ENCODE measurements at regions not wholly inside any gene's neighbourhood (a gene's known extent, or its start where the extent isn't known, plus 50 kb on each side); places are given as distances from the start of the nearest gene placed in this dataset.

- no peak overlapping the region for H3K27ac Mint-ChIP-seq
- DNase-seq (ENCODE audit: low spot score): no peak
- no peak overlapping the region for H3K4me3 Mint-ChIP-seq (ENCODE audit: low read depth)
- peaks cover 25% of the 10 kb centered on the region for H3K4me1 Mint-ChIP-seq (ENCODE audit: low read depth)
- no peaks in the 10 kb centered on the region for H3K36me3 Mint-ChIP-seq (ENCODE audit: low read depth)
- H3K27me3 Mint-ChIP-seq (ENCODE audit: low read depth): peaks cover 33% of the 10 kb centered on the region
- H3K9me3 Mint-ChIP-seq: peaks cover 3% of the 10 kb centered on the region
- intact Hi-C loops (cut with micrococcal nuclease): no loop called here
These were observed 63.8 kb upstream of the IL1R1 start for GRCh38 chr2:102078773-102079172.

- intact Hi-C loops (cut with micrococcal nuclease): loop anchor here (1.0 to 5.0 kb wide), 2 partner anchors 57 to 357 kb away; no protein-coding TSS in a partner anchor
- Mint-ChIP-seq H3K4me1 (ENCODE audit: low read depth) (peaks cover 28% of the 10 kb centered on the region), H3K27ac (peak overlapping the region; percentile 51), H3K36me3 (ENCODE audit: low read depth) (no peaks in the 10 kb centered on the region), H3K9me3 (peaks cover 3% of the 10 kb centered on the region), H3K4me3 (ENCODE audit: low read depth) (no peak overlapping the region), H3K27me3 (ENCODE audit: low read depth) (peaks cover 25% of the 10 kb centered on the region)
- DNase-seq (ENCODE audit: low spot score): no peak
These were observed 61.9 kb upstream of the IL1R1 start for GRCh38 chr2:102080451-102081242.

- Mint-ChIP-seq H3K36me3 (ENCODE audit: low read depth) (no peaks in the 10 kb centered on the region), H3K4me3 (ENCODE audit: low read depth) (no peak overlapping the region), H3K4me1 (ENCODE audit: low read depth) (peaks cover 28% of the 10 kb centered on the region), H3K9me3 (peaks cover 3% of the 10 kb centered on the region), H3K27me3 (ENCODE audit: low read depth) (peaks cover 28% of the 10 kb centered on the region), H3K27ac (no peak overlapping the region)
- DNase-seq (ENCODE audit: low spot score): no peak
- intact Hi-C loops (cut with micrococcal nuclease): loop anchor here (5.0 kb wide), 1 partner anchor 56 kb away; no protein-coding TSS in a partner anchor
These were observed 61.4 kb upstream of the IL1R1 start for GRCh38 chr2:102081243-102081522.

GRCh38 chr2:102081606-102082005 lies 60.9 kb upstream of the IL1R1 start:
- H3K4me1 Mint-ChIP-seq (ENCODE audit: low read depth): peaks cover 28% of the 10 kb centered on the region
- H3K9me3 Mint-ChIP-seq: peaks cover 3% of the 10 kb centered on the region
- no peaks in the 10 kb centered on the region for H3K36me3 Mint-ChIP-seq (ENCODE audit: low read depth)
- DNase-seq (ENCODE audit: low spot score): no peak
- peaks cover 28% of the 10 kb centered on the region for H3K27me3 Mint-ChIP-seq (ENCODE audit: low read depth)
- H3K4me3 Mint-ChIP-seq (ENCODE audit: low read depth): no peak overlapping the region
- H3K27ac Mint-ChIP-seq: no peak overlapping the region
- intact Hi-C loops (cut with micrococcal nuclease): loop anchor here (2.0 to 5.0 kb wide), 5 partner anchors 53 to 285 kb away; no protein-coding TSS in a partner anchor

GRCh38 chr2:102082571-102083392 lies 59.8 kb upstream of the IL1R1 start:
- Mint-ChIP-seq H3K36me3 (ENCODE audit: low read depth) (no peaks in the 10 kb centered on the region), H3K27me3 (ENCODE audit: low read depth) (peaks cover 28% of the 10 kb centered on the region), H3K27ac (peak overlapping the region; percentile 74), H3K9me3 (peaks cover 3% of the 10 kb centered on the region), H3K4me1 (ENCODE audit: low read depth) (peaks cover 28% of the 10 kb centered on the region), H3K4me3 (ENCODE audit: low read depth) (peak overlapping the region; percentile 14)
- intact Hi-C loops (cut with micrococcal nuclease): loop anchor here (1.0 to 5.0 kb wide), 10 partner anchors 18 to 336 kb away; no protein-coding TSS in a partner anchor
- peak; percentile 26 for DNase-seq (ENCODE audit: low spot score)

GRCh38 chr2:102083393-102083703 lies 59.2 kb upstream of the IL1R1 start:
- intact Hi-C loops (cut with micrococcal nuclease): loop anchor here (1.0 to 5.0 kb wide), 10 partner anchors 17 to 335 kb away; no protein-coding TSS in a partner anchor
- Mint-ChIP-seq H3K4me1 (ENCODE audit: low read depth) (peaks cover 28% of the 10 kb centered on the region), H3K27me3 (ENCODE audit: low read depth) (peaks cover 29% of the 10 kb centered on the region), H3K36me3 (ENCODE audit: low read depth) (no peaks in the 10 kb centered on the region), H3K9me3 (peaks cover 3% of the 10 kb centered on the region), H3K27ac (peak overlapping the region; percentile 7), H3K4me3 (ENCODE audit: low read depth) (no peak overlapping the region)
- no peak for DNase-seq (ENCODE audit: low spot score)

GRCh38 chr2:102084651-102085050 lies 57.9 kb upstream of the IL1R1 start:
- H3K4me3 Mint-ChIP-seq (ENCODE audit: low read depth): no peak overlapping the region
- H3K27me3 Mint-ChIP-seq (ENCODE audit: low read depth): peaks cover 27% of the 10 kb centered on the region
- H3K27ac Mint-ChIP-seq: no peak overlapping the region
- no peak for DNase-seq (ENCODE audit: low spot score)
- H3K4me1 Mint-ChIP-seq (ENCODE audit: low read depth): peaks cover 28% of the 10 kb centered on the region
- intact Hi-C loops (cut with micrococcal nuclease): loop anchor here (5.0 kb wide), 1 partner anchor 53 kb away; no protein-coding TSS in a partner anchor
- peaks cover 10% of the 10 kb centered on the region for H3K9me3 Mint-ChIP-seq
- H3K36me3 Mint-ChIP-seq (ENCODE audit: low read depth): no peaks in the 10 kb centered on the region

- Mint-ChIP-seq H3K9me3 (peaks cover 13% of the 10 kb centered on the region), H3K36me3 (ENCODE audit: low read depth) (no peaks in the 10 kb centered on the region), H3K27me3 (ENCODE audit: low read depth) (peaks cover 28% of the 10 kb centered on the region), H3K27ac (no peak overlapping the region), H3K4me3 (ENCODE audit: low read depth) (no peak overlapping the region), H3K4me1 (ENCODE audit: low read depth) (peaks cover 26% of the 10 kb centered on the region)
- intact Hi-C loops (cut with micrococcal nuclease): no loop called here
- DNase-seq (ENCODE audit: low spot score): no peak
These were observed 57.3 kb upstream of the IL1R1 start for GRCh38 chr2:102085238-102085637.

GRCh38 chr2:102086150-102086872 lies 56.2 kb upstream of the IL1R1 start:
- Mint-ChIP-seq H3K4me1 (ENCODE audit: low read depth) (peaks cover 19% of the 10 kb centered on the region), H3K27me3 (ENCODE audit: low read depth) (peaks cover 32% of the 10 kb centered on the region)
- intact Hi-C loops (cut with micrococcal nuclease): no loop called here

GRCh38 chr2:102091121-102091520 lies 51.4 kb upstream of the IL1R1 start:
- H3K27me3 Mint-ChIP-seq (ENCODE audit: low read depth): peaks cover 44% of the 10 kb centered on the region
- H3K4me3 Mint-ChIP-seq (ENCODE audit: low read depth): no peak overlapping the region
- no peaks in the 10 kb centered on the region for H3K4me1 Mint-ChIP-seq (ENCODE audit: low read depth)
- H3K36me3 Mint-ChIP-seq (ENCODE audit: low read depth): no peaks in the 10 kb centered on the region
- intact Hi-C loops (cut with micrococcal nuclease): no loop called here
- no peak overlapping the region for H3K27ac Mint-ChIP-seq
- no peak for DNase-seq (ENCODE audit: low spot score)
- H3K9me3 Mint-ChIP-seq: peaks cover 25% of the 10 kb centered on the region

More at GRCh38 chr2:102086150-102086872, 56.2 kb upstream of the IL1R1 start:
- Mint-ChIP-seq H3K36me3 (ENCODE audit: low read depth) (no peaks in the 10 kb centered on the region), H3K9me3 (peaks cover 16% of the 10 kb centered on the region), H3K4me3 (ENCODE audit: low read depth) (no peak overlapping the region), H3K27ac (no peak overlapping the region)
- DNase-seq (ENCODE audit: low spot score): no peak

GRCh38 chr2:102091908-102092307 lies 50.6 kb upstream of the IL1R1 start:
- no peak overlapping the region for H3K4me3 Mint-ChIP-seq (ENCODE audit: low read depth)
- DNase-seq (ENCODE audit: low spot score): no peak
- H3K36me3 Mint-ChIP-seq (ENCODE audit: low read depth): no peaks in the 10 kb centered on the region
- no peak overlapping the region for H3K27ac Mint-ChIP-seq
- H3K9me3 Mint-ChIP-seq: peaks cover 25% of the 10 kb centered on the region
- no peaks in the 10 kb centered on the region for H3K4me1 Mint-ChIP-seq (ENCODE audit: low read depth)
- peaks cover 45% of the 10 kb centered on the region for H3K27me3 Mint-ChIP-seq (ENCODE audit: low read depth)
- intact Hi-C loops (cut with micrococcal nuclease): no loop called here

GRCh38 chr2:102092535-102092934 lies 50.0 kb upstream of the IL1R1 start:
- Mint-ChIP-seq H3K4me3 (ENCODE audit: low read depth) (no peak overlapping the region), H3K36me3 (ENCODE audit: low read depth) (no peaks in the 10 kb centered on the region), H3K27ac (no peak overlapping the region), H3K9me3 (peaks cover 25% of the 10 kb centered on the region), H3K27me3 (ENCODE audit: low read depth) (peaks cover 45% of the 10 kb centered on the region), H3K4me1 (ENCODE audit: low read depth) (no peaks in the 10 kb centered on the region)
- intact Hi-C loops (cut with micrococcal nuclease): no loop called here
- no peak for DNase-seq (ENCODE audit: low spot score)

Data from activated T-helper 2 cell treated with anti-CD3 and anti-CD28 coated beads, Interferon-gamma antibody, Interleukin-2, Interleukin-4, amounts not matched to agents 10 μg/mL and 5 μg/mL and 100 μg/mL, durations not matched to agents 14 hours and 24 hours and 36 hours (primary cell).